ENCODE measurements at regions not wholly inside any gene's neighbourhood (a gene's known extent, or its start where the extent isn't known, plus 50 kb on each side); places are given as distances from the start of the nearest gene placed in this dataset.
"Not testable (repeated sequence)": the region's sequence is repeated elsewhere in the genome, so short reads cannot be mapped to it uniquely, and the experiment has no call there.

DNA sequence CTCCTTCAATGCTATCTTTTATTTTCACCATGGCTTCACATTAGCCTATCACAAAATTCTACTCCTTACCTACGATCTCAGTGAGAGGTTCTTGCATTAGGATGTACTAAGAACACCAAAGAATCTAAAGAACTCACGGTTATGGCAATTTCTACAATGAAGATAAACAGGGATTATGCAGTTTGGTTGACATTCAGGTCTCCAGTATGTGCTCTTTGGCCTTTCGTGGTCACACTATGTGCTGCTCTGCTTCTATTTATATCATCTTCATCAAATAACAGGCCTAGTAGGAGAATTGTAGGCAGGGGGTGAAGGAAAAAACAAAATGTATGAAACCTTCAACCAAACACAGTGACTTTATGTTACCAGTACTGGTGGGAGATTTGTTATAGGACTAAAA lies 194.0 kb upstream of the SAMSN1 start:
- Histone ChIP-seq H3K27me3 (replicated peaks; ENCODE audit: control insufficient read depth, insufficient read depth, low read length) (no peaks in the 10 kb centered on the region), H3K4me3 (replicated peaks; ENCODE audit: low read depth, low read length) (no peak overlapping the region), H3K36me3 (ENCODE audit: control insufficient read depth, insufficient read depth, low read length) (no peaks in the 10 kb centered on the region)
- TF ChIP-seq, protein P1, sequence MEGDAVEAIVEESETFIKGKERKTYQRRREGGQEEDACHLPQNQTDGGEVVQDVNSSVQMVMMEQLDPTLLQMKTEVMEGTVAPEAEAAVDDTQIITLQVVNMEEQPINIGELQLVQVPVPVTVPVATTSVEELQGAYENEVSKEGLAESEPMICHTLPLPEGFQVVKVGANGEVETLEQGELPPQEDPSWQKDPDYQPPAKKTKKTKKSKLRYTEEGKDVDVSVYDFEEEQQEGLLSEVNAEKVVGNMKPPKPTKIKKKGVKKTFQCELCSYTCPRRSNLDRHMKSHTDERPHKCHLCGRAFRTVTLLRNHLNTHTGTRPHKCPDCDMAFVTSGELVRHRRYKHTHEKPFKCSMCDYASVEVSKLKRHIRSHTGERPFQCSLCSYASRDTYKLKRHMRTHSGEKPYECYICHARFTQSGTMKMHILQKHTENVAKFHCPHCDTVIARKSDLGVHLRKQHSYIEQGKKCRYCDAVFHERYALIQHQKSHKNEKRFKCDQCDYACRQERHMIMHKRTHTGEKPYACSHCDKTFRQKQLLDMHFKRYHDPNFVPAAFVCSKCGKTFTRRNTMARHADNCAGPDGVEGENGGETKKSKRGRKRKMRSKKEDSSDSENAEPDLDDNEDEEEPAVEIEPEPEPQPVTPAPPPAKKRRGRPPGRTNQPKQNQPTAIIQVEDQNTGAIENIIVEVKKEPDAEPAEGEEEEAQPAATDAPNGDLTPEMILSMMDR (IDR thresholded peaks at IDR 0.05; ENCODE audit: insufficient read depth, low read length, poor library complexity, severe bottlenecking), result no peak
- DNase-seq (ENCODE audit: extremely low read depth, insufficient read length), result no peak

DNA sequence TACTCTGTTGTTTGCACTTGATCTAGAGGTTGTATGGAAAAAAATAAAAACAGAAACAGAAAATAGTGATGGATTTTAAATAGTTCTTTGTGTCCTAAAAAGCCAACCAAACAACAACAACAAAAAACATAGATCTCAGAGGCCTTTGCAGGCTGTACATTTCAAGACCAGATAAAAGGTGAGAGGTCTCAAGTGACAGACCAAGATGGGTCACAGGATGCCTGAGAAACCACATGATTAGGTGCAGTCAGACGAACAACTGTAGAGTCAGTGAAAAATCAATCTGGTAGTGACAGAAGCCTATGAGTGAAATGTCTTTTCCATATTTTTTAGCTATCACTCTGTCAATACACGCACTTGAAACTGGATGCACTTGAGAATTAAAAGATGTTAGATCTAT lies 193.5 kb upstream of the SAMSN1 start:
- DNase-seq (ENCODE audit: extremely low read depth, insufficient read length), result no peak
- TF ChIP-seq, protein P1 (IDR thresholded peaks at IDR 0.05; ENCODE audit: insufficient read depth, low read length, poor library complexity, severe bottlenecking), result no peak
- H3K36me3 ChIP-seq (ENCODE audit: control insufficient read depth, insufficient read depth, low read length), result no peaks in the 10 kb centered on the region
- H3K27me3 ChIP-seq (replicated peaks; ENCODE audit: control insufficient read depth, insufficient read depth, low read length), result no peaks in the 10 kb centered on the region
- H3K4me3 ChIP-seq (replicated peaks; ENCODE audit: low read depth, low read length), result no peak overlapping the region

DNA sequence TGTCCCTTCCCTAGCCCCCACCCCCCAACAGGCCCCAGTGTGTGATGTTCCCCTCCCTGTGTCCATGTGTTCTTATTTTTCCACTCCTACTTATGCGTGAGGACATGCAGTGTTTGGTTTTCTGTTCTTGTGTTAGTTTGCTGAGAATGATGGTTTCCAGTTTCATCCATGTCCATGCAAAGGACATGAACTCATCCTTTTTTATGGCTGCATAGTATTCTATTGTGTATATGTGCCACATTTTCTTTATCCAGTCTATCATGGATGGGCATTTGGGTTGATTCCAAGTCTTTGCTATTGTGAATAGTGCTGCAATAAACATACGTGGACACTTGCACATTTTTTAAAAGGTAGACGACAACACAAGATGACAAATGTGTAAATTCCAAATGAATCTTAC lies 192.5 kb upstream of the SAMSN1 start:
- H3K27me3 ChIP-seq (replicated peaks; ENCODE audit: control insufficient read depth, insufficient read depth, low read length); DNase-seq (ENCODE audit: extremely low read depth, insufficient read length); H3K4me3 ChIP-seq (replicated peaks; ENCODE audit: low read depth, low read length); H3K36me3 ChIP-seq (ENCODE audit: control insufficient read depth, insufficient read depth, low read length): not testable (repeated sequence)

DNA sequence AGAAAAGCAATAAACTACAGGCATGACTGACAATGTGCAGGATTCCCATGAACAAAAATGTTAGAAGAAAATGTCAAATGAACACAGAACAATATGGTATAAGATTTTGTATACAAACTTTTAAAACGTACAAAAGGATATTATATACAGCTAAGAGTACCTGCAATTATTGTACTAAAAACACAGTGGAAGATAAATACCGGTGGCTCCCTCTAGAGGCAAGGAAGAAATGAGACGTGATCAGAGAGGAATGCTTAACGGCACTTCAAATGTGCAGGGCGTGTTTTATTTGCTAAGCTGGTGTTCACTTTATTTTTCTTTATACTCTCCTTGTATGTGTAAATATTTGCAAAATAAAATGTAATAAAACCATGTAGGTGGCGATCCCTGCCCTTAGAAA lies 191.8 kb upstream of the SAMSN1 start:
- no peak for DNase-seq (ENCODE audit: extremely low read depth, insufficient read length)
- no peaks in the 10 kb centered on the region for H3K36me3 ChIP-seq (ENCODE audit: control insufficient read depth, insufficient read depth, low read length)
- no peaks in the 10 kb centered on the region for H3K27me3 ChIP-seq (replicated peaks; ENCODE audit: control insufficient read depth, insufficient read depth, low read length)
- TF ChIP-seq, protein P1 (IDR thresholded peaks at IDR 0.05; ENCODE audit: insufficient read depth, low read length, poor library complexity, severe bottlenecking), result peak; percentile 68
- H3K4me3 ChIP-seq (replicated peaks; ENCODE audit: low read depth, low read length), result no peak overlapping the region

DNA sequence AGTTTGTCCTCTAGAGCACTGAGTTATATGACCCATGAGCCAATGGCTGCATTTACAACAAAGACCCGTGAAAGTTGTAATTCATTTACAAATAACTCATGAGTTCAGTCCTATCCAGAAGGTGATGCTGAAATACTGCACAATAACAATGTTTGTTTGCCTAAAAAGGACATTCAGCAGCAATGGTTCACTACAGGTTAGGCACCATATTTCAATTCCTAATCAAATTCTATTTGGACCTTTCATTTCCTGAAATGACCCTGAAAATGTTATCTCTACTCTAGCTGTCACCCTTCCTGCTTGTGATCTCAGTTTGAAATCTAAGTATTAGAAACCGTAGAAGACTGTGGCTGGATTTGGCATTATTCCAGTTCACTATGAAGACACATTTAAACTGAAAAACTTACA lies 191.2 kb upstream of the SAMSN1 start:
- no peak for DNase-seq (ENCODE audit: extremely low read depth, insufficient read length)
- H3K27me3 ChIP-seq (replicated peaks; ENCODE audit: control insufficient read depth, insufficient read depth, low read length), result no peaks in the 10 kb centered on the region

DNA sequence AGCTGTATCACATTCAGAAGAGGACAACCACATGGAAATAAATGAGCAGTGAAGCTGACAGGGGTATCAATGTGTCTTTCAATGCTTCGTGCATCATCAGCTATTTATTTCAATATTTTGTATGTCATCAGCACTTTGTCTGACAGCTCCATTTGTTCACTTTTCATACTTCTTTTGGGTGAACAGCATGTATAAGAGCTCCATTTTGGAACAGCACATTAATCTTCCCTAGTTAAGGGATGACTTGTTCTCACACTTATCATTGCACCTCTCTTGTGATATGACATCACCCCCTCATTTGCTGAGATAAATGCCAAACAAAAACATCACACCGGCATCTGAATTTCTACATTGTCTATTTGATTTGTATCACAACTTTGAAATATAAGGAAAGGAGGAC lies 190.6 kb upstream of the SAMSN1 start:
- TF ChIP-seq, protein P1 (IDR thresholded peaks at IDR 0.05; ENCODE audit: insufficient read depth, low read length, poor library complexity, severe bottlenecking), result no peak
- H3K27me3 ChIP-seq (replicated peaks; ENCODE audit: control insufficient read depth, insufficient read depth, low read length), result no peaks in the 10 kb centered on the region
- H3K4me3 ChIP-seq (replicated peaks; ENCODE audit: low read depth, low read length), result no peak overlapping the region
- no peaks in the 10 kb centered on the region for H3K36me3 ChIP-seq (ENCODE audit: control insufficient read depth, insufficient read depth, low read length)
- DNase-seq (ENCODE audit: extremely low read depth, insufficient read length), result no peak

More for the DNA sequence above, 191.2 kb upstream of the SAMSN1 start:
- Histone ChIP-seq H3K4me3 (replicated peaks; ENCODE audit: low read depth, low read length) (no peak overlapping the region), H3K36me3 (ENCODE audit: control insufficient read depth, insufficient read depth, low read length) (no peaks in the 10 kb centered on the region)
- TF ChIP-seq, protein P1 (IDR thresholded peaks at IDR 0.05; ENCODE audit: insufficient read depth, low read length, poor library complexity, severe bottlenecking), result no peak

Measured in GM06990 (cell line).